ENCODE measurements at regions not wholly inside any gene's neighbourhood (a gene's known extent, or its start where the extent isn't known, plus 50 kb on each side); places are given as distances from the start of the nearest gene placed in this dataset.
"Not testable (repeated sequence)": the region's sequence is repeated elsewhere in the genome, so short reads cannot be mapped to it uniquely, and the experiment has no call there.

DNA sequence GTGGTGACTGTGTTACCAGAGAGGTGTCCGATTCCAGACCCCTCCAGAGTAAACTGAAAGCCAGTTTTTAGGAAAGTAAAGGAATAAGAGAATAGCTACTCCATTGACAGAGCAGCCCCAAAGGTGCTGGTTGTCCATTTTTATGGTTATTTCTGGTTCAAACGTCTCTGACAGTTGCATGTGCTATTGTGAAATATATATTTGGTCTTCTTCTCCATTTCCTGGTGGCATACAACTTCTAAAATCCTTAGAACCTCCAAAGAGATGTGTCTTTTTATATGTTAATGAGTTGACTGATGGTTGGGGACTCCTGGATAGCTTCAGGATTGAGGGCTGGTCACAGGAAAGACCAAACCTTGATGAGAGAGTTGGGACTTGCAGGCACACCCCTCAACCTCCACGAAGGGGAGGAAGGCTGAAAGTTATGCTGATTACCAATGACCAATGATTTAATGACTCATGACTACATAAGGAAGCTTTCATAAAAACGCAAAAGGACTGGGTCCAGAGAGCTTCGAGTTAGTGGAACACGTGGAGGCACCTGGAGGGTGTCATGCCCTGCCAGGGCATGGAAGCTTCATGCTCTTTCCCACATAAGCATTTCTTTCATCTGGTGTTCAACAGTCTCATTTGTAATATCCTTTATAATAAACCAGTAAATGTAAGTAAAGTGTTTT is 100.7 kb downstream of the SLC16A1 start:
- DNase-seq (ENCODE audit: low read depth in 2 of 2) = no peak

- DNase-seq (ENCODE audit: low read depth in 2 of 2) = not testable (repeated sequence)
Observed at GRCh38 chr1:112854368-112854984, 101.5 kb downstream of the SLC16A1 start.

- not testable (repeated sequence) for DNase-seq (ENCODE audit: low read depth in 2 of 2)
Observed at GRCh38 chr1:112853915-112854314, 102.1 kb downstream of the SLC16A1 start.

DNA sequence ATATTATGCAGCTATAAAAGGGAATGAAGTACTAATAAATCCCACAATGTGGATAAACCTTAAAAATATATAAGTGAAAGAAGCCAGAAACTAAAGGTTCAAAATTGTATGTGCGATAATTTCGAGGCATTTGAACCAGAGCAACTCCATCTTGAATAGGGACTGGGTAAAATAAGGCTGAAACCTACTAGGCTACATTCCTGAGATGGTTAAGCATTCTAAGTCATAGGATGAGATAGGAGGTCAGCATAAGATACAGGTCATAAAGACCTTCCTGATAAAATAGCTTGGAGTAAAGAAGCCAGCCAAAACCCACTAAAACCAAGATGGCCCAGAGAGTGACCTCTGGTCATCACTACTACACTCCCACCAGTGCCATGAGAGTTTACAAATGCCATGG is 103.1 kb downstream of the SLC16A1 start:
- DNase-seq (ENCODE audit: low read depth in 2 of 2) = no peak

DNA sequence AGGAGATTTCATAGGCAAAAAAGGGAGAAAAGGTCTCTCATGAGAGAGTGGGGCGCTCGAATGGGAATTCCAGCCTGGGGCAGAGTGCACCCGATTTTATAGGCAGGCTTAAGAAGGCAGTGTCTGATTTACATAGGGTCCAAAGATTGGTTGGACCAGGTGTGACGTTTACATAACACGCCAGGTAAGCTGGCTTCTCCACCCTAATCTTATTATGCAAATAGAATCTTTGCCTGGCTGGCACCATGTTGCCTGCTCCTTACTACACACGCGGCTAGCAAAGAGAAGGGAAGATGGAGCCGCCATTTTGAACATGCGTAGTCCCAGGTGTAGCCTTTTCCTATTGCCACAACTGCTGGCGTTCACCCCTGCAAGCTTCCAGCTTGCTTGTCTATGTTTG is 103.7 kb downstream of the SLC16A1 start:
- no peak for DNase-seq (ENCODE audit: low read depth in 2 of 2)

- no peak for DNase-seq (ENCODE audit: low read depth in 2 of 2)
Observed at GRCh38 chr1:112850034-112850757, 105.8 kb downstream of the SLC16A1 start.

DNA sequence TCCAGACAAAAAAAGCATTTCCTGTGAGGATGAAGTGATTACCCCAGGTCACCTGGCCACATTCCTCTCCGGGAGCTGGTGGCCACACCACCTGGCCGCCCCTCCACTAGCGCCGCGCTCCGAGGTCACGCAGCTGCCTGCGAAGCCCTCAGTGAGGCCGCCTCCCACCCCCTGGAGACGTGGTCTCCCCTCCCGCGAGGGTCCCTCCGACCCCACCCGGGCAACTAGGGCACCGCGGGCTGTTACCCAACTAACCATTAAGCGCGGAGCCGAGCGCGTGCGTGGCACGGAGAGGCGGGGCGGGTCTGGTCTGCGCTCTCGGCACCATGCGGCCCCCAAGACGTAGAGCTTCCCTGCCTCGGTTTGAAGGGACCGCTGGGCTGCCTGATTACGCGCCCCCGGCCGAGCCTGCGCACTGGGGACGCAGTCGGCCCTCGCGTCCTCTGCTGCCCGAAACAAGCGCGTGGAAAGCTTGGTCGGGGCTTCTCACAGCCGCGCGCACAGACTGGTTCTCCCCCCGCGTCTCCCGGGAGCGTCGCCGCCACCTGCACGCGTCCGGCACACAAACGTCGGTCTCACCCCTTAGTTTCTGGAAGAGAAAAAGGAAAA is 106.5 kb downstream of the SLC16A1 start:
- no peak for DNase-seq (ENCODE audit: low read depth in 2 of 2)

- DNase-seq (ENCODE audit: low read depth in 2 of 2) = no peak
Observed at GRCh38 chr1:112841825-112842224, 114.2 kb downstream of the SLC16A1 start.

- no peak for DNase-seq (ENCODE audit: low read depth in 2 of 2)
Observed at GRCh38 chr1:112840631-112841624, 115.1 kb downstream of the SLC16A1 start.

- no peak for DNase-seq (ENCODE audit: low read depth in 2 of 2)
Observed at GRCh38 chr1:112836642-112837041, 119.4 kb downstream of the SLC16A1 start.

- no peak for DNase-seq (ENCODE audit: low read depth in 2 of 2)
Observed at GRCh38 chr1:112833806-112834205, 118.7 kb upstream of the PPM1J start.

DNA sequence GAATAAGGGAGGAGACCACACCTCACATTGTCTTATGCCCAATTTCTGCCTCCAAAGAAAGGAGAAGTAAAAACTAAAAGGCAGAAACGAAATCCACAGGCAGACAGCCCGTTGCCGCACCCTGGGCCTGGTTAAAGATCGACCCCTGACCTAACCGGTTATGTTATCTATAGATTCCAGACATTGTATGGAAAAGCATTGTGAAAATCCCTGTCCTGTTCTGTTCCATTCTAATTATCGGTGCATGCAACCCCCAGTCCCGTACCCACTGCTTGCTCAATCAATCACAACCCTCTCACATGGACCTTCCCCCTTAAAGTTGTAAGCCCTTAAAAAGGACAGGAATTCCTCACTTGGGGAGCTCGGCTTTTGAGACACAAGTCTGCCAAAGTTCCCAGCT is 117.1 kb upstream of the PPM1J start:
- not testable (repeated sequence) for DNase-seq (ENCODE audit: low read depth in 2 of 2)

- not testable (repeated sequence) for DNase-seq (ENCODE audit: low read depth in 2 of 2)
Observed at GRCh38 chr1:112829691-112830090, 114.6 kb upstream of the PPM1J start.

- DNase-seq (ENCODE audit: low read depth in 2 of 2) = no peak
Observed at GRCh38 chr1:112828716-112829115, 113.6 kb upstream of the PPM1J start.

GRCh38 chr1:112827391-112827790 is 112.3 kb upstream of the PPM1J start:
- DNase-seq (ENCODE audit: low read depth in 2 of 2) = not testable (repeated sequence)

DNA sequence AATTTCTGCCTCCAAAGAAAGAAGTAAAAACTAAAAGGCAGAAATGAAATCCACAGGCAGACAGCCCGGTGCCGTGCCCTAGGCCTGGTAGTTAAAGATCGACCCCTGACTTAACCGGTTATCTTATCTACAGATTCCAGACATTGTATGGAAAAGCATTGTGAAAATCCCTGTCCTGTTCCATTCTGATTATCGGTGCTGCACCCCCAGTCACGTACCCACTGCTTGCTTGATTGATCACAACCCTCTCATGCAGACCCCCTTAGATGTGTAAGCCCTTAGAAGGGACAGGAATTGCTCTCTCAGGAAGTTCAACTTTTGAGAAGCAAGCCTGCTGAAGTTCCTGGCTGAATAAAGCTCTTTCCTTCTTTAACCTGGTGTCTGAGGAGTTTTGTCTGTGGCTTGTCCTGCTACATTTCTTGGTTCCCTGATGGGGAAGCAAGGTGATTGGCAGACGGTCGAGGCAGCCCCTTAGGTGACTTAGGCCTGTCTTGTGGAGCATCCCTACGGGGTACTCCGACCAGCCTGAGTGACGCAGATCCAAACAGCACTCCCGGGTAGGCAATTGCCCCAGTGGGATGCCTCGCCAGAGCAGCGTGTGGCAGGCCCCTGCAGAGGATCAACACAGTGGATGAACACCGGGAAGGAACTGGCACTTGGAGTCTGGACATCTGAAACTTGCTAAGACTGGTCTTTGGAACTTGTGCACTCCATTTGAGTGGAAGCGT is 111.2 kb upstream of the PPM1J start:
- no peak for DNase-seq (ENCODE audit: low read depth in 2 of 2)

GRCh38 chr1:112825563-112826216 is 110.6 kb upstream of the PPM1J start:
- DNase-seq (ENCODE audit: low read depth in 2 of 2) = not testable (repeated sequence)

DNA sequence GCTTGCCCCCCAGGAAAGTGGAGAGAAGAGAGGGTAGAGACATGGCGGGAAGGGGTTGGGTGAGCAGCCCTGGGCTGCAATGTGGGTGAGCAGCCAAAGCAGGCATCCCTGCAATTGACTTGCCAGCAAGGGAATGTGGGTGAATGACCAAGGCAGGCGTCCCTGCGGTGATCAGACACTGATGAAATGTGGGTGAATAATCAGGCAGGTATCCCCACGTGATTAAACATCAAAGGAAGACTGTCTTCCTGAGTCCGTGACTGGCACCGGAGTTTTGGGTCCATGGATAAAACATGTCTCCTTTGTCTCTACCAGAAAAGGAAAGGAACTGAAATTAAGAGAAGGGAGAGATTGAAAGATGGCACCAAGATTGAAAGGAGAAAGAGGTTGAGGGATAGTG is 109.9 kb upstream of the PPM1J start:
- DNase-seq (ENCODE audit: low read depth in 2 of 2) = not testable (repeated sequence)

GRCh38 chr1:112821307-112822063 is 106.4 kb upstream of the PPM1J start:
- not testable (repeated sequence) for DNase-seq (ENCODE audit: low read depth in 2 of 2)
